Lung (tissue), 11 donors: ENCODE measurements at regions not wholly inside any gene's neighbourhood (a gene's known extent, or its start where the extent isn't known, plus 50 kb on each side); places are given as distances from the start of the nearest gene placed in this dataset.

Experiments
- ATAC-seq: fragments of 200-7000 bp; cut with Tn5 transposase; one replicate; pipeline ENCODE4 v1.9.1; 2020; ENCODE audit warnings: moderate number of reproducible peaks; ENCODE audit not compliant: insufficient read depth, low FRiP score
- DNase-seq, 3 donors: peaks; one replicate each; pipeline ENCODE4 v3.0.0-alpha.2; 2013 to 2017
- H3K27ac ChIP-seq, 2 donors: one replicate each; pipeline ENCODE4 v1.5.1; 2013; ENCODE audit warnings: mild to moderate bottlenecking in 2 of 2, moderate library complexity in 2 of 2, control low read depth in 1 of 2, inconsistent platforms in 1 of 2, low read depth in 1 of 2, low read length in 1 of 2
- H3K27me3 ChIP-seq, 3 donors: one replicate each; pipeline ENCODE4 v1.5.1; 2013; ENCODE audit warnings: low read length in 2 of 3; ENCODE audit not compliant: control insufficient read depth in 3 of 3, insufficient read depth in 3 of 3
- H3K36me3 ChIP-seq, 4 donors: one replicate each; pipeline ENCODE4 v1.5.1; 2013; ENCODE audit warnings: low read length in 4 of 4, mild to moderate bottlenecking in 1 of 4, moderate library complexity in 1 of 4; ENCODE audit not compliant: control insufficient read depth in 4 of 4, insufficient read depth in 4 of 4
- H3K4me1 ChIP-seq, 5 donors: one replicate each; pipeline ENCODE4 v1.5.1; 2013; ENCODE audit warnings: low read length in 5 of 5, mild to moderate bottlenecking in 2 of 5, moderate library complexity in 1 of 5; ENCODE audit not compliant: control insufficient read depth in 5 of 5, insufficient read depth in 5 of 5
- H3K4me3 ChIP-seq: one replicate; pipeline ENCODE4 v1.5.1; 2013; ENCODE audit warnings: mild to moderate bottlenecking, control low read depth, moderate library complexity
- H3K9ac ChIP-seq, 2 donors: one replicate each; pipeline ENCODE4 v1.5.1; 2013; ENCODE audit warnings: low read length in 2 of 2, control low read depth in 1 of 2; ENCODE audit not compliant: insufficient read depth in 1 of 2
- H3K9me3 ChIP-seq, 4 donors: one replicate each; pipeline ENCODE4 v1.5.1; 2013; ENCODE audit warnings: low read length in 3 of 4, mild to moderate bottlenecking in 1 of 4, moderate library complexity in 1 of 4; ENCODE audit not compliant: control insufficient read depth in 4 of 4, insufficient read depth in 3 of 4
- CTCF ChIP-seq: IDR thresholded peaks from 2 replicates; pipeline ENCODE4 v1.5.1; 2012; ENCODE audit warnings: mild to moderate bottlenecking; ENCODE audit errors: control extremely low read depth, extremely low read depth
- WGBS, 2 donors: extraction: QIAGEN DNeasy Blood & Tissue Kit; methylation state at CpG; one replicate each; pipeline ENCODE4 v1.1.7; 2013; 5-methylcytosine and 5-hydroxymethylcytosine counted together
- donor health status: control.
- donor health status: control.
- donor health status: Bipolar disorder and iron deficiency.
- donor health status: healthy.
- donor health status: DM: yes; HTN: yes; CAD: no.

- no peak for DNase-seq
Measured at GRCh38 chr13:22214184-22214583, 543.3 kb downstream of the FGF9 start.

GRCh38 chr13:22218797-22219196 lies 547.9 kb downstream of the FGF9 start:
- DNase-seq (no peak), ATAC-seq (no peak)
- Histone ChIP-seq H3K27me3 (no peaks in the 10 kb centered on the region), H3K9me3 (no peaks in the 10 kb centered on the region), H3K4me3 (no peak overlapping the region), H3K4me1 (peaks cover 0 to 5% (median 0%) of the 10 kb centered on the region in 5 donors), H3K27ac (no peak overlapping the region), H3K36me3 (no peaks in the 10 kb centered on the region), H3K9ac (no peak overlapping the region)
- TF ChIP-seq CTCF = no peak
- 47 to 48% methylated on average over 4 of the region's 4 CpGs for WGBS, 2 donors

More at GRCh38 chr13:22214184-22214583, 543.3 kb downstream of the FGF9 start:
- Histone ChIP-seq H3K36me3 (no peaks in the 10 kb centered on the region), H3K27me3 (no peaks in the 10 kb centered on the region), H3K4me1 (peaks cover 0 to 5% (median 0%) of the 10 kb centered on the region in 5 donors), H3K4me3 (no peak overlapping the region), H3K9ac (no peak overlapping the region), H3K9me3 (peaks cover 0 to 3% (median 0%) of the 10 kb centered on the region in 4 donors), H3K27ac (no peak overlapping the region)
- ATAC-seq = no peak
- WGBS, 2 donors = 20 to 39% methylated on average over 3 of the region's 3 CpGs
- no peak for TF ChIP-seq CTCF

DNA sequence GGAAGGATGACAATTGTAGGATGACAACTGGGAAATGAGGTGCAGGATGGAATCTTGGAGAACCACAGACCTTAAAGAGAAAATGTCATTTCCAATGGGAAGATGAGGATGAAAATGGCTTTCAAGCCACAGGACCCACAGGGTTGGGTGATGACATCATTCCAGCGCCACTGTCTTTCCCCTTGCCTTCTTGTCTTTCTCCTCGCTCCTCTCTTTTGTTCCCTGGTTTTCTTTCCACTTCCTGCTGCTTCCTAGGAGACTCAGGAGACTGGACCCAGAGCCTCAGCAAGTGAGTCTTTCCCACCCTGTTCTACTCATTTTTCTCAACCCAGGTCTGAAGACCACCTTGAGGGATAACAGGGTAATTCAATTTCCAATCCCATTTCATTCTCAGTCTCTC lies 548.8 kb downstream of the FGF9 start:
- DNase-seq (no peak), ATAC-seq (no peak)
- no peaks in the 10 kb centered on the region for H3K9me3 ChIP-seq
- 90 to 94% methylated on average over 2 of the region's 2 CpGs for WGBS, 2 donors
- no peak overlapping the region for H3K4me3 ChIP-seq
- H3K36me3 ChIP-seq = no peaks in the 10 kb centered on the region
- TF ChIP-seq CTCF = no peak
- no peak overlapping the region for H3K27ac ChIP-seq
- no peaks in the 10 kb centered on the region for H3K27me3 ChIP-seq
- H3K9ac ChIP-seq = no peak overlapping the region
- peaks cover 0 to 5% (median 0%) of the 10 kb centered on the region in 5 donors for H3K4me1 ChIP-seq
